Ovary (tissue), 7 donors: ENCODE measurements at regions not wholly inside any gene's neighbourhood (a gene's known extent, or its start where the extent isn't known, plus 50 kb on each side); places are given as distances from the start of the nearest gene placed in this dataset.

ENCODE experiments used
- DNase-seq, 5 donors: peaks; one replicate each; pipeline ENCODE4 v3.0.0-alpha.2; 2019 to 2020
- H3K27ac ChIP-seq, 2 donors: fragments of 200-600 bp; one replicate each; pipeline versions ENCODE4 v1.5.1 to v1.8.0; 2019 to 2022
- H3K27me3 ChIP-seq: fragments of 200-600 bp; one replicate; pipeline ENCODE4 v1.8.0; 2022
- H3K36me3 ChIP-seq: fragments of 200-600 bp; sonication (generic); one replicate; pipeline ENCODE4 v1.5.1; 2019
- H3K4me1 ChIP-seq: one replicate; pipeline ENCODE4 v1.8.1; 2013; ENCODE audit warnings: mild to moderate bottlenecking, moderate library complexity; ENCODE audit not compliant: insufficient read depth
- H3K4me3 ChIP-seq: fragments of 200-600 bp; sonication (generic); one replicate; pipeline ENCODE4 v1.5.1; 2017
- H3K9me3 ChIP-seq, 2 donors: fragments of 200-600 bp in 1 of 2; sonication (generic) in 1 of 2; one replicate each; pipeline versions ENCODE4 v1.5.1 to v1.8.1; 2013 to 2019; ENCODE audit warnings: mild to moderate bottlenecking in 1 of 2, moderate library complexity in 1 of 2
- CTCF ChIP-seq, 3 donors: fragments of 450-650 bp in 2 of 3; fragments of 200-600 bp in 1 of 3; IDR thresholded peaks; one replicate each; pipeline versions ENCODE4 v1.5.1 to v1.8.0; 2016 to 2022; ENCODE audit warnings: antibody characterized with exemption in 3 of 3, mild to moderate bottlenecking in 1 of 3
- EP300 ChIP-seq: sonication (generic); formaldehyde crosslinking; IDR thresholded peaks from one replicate; pipeline ENCODE4 v1.6.1; 2017; ENCODE audit warnings: antibody characterized with exemption
- POLR2A ChIP-seq: fragments of 450-650 bp; IDR thresholded peaks from one replicate; pipeline ENCODE4 v1.6.1; 2017; ENCODE audit warnings: antibody characterized with exemption, mild to moderate bottlenecking, moderate library complexity
- WGBS, 3 donors: extraction: QIAGEN DNeasy Blood & Tissue Kit in 1 of 3; methylation state at CpG; one replicate each; pipeline versions ENCODE4 v1.1.5 to v1.1.7; 2013 to 2017; 5-methylcytosine and 5-hydroxymethylcytosine counted together
- intact Hi-C, 4 donors: fragments of 100-400 bp; cut with DNase I; formaldehyde crosslinking; loops; one replicate each; pipeline versions ENCODE4 v1.11.0 to v1.15.1; 2022 to 2023
- donor health status: DM: no; HTN: no; CAD: no; lungs with moderate emphysema.
- donor health status: DM: no; HTN: no; CAD: no.
- donor health status: Bipolar disorder and iron deficiency.
- donor health status: DM: no; HTN: no; CAD: no.
- donor health status: DM: yes; HTN: yes; CAD: no.

GRCh38 chr9:12566404-12567090 lies 126.6 kb upstream of the TYRP1 start:
- H3K9me3 ChIP-seq = no peaks in the 10 kb centered on the region
- H3K27ac ChIP-seq = no peak overlapping the region
- TF ChIP-seq CTCF (IDR thresholded peaks at IDR 0.05) (no peak), EP300 (no peak), POLR2A (no peak)
- H3K4me3 ChIP-seq = no peak overlapping the region
- H3K4me1 ChIP-seq = no peaks in the 10 kb centered on the region
- H3K27me3 ChIP-seq = no peaks in the 10 kb centered on the region
- intact Hi-C loops = no loop called here
- WGBS, 3 donors = 90 to 93% (median 91%) methylated on average over 5 of the region's 5 CpGs
- no peaks in the 10 kb centered on the region for H3K36me3 ChIP-seq
- no peak for DNase-seq

GRCh38 chr9:12584656-12585522 lies 108.3 kb upstream of the TYRP1 start:
- no peak for DNase-seq
- no peaks in the 10 kb centered on the region for H3K4me1 ChIP-seq
- intact Hi-C loops = no loop called here
- H3K4me3 ChIP-seq = no peak overlapping the region
- WGBS, 3 donors = 88 to 91% (median 90%) methylated on average over 3 of the region's 3 CpGs
- H3K27ac ChIP-seq = no peak overlapping the region
- H3K9me3 ChIP-seq = no peaks in the 10 kb centered on the region
- no peaks in the 10 kb centered on the region for H3K27me3 ChIP-seq
- H3K36me3 ChIP-seq = no peaks in the 10 kb centered on the region
- TF ChIP-seq POLR2A = no peak
- no peak for TF ChIP-seq CTCF (IDR thresholded peaks at IDR 0.05)
- TF ChIP-seq EP300 = no peak

- Histone ChIP-seq H3K9me3 (no peaks in the 10 kb centered on the region), H3K36me3 (no peaks in the 10 kb centered on the region), H3K27ac (no peak overlapping the region), H3K4me1 (no peaks in the 10 kb centered on the region), H3K4me3 (no peak overlapping the region), H3K27me3 (no peaks in the 10 kb centered on the region)
- WGBS, 3 donors = 79 to 88% (median 86%) methylated on average over 3 of the region's 3 CpGs
- DNase-seq = no peak
- intact Hi-C loops = no loop called here
- no peak for TF ChIP-seq EP300
- TF ChIP-seq CTCF (IDR thresholded peaks at IDR 0.05) = no peak
- TF ChIP-seq POLR2A = no peak
Measured at GRCh38 chr9:12595400-12595799, 97.8 kb upstream of the TYRP1 start.

- intact Hi-C loops = no loop called here
- Histone ChIP-seq H3K4me1 (no peaks in the 10 kb centered on the region), H3K4me3 (no peak overlapping the region), H3K36me3 (no peaks in the 10 kb centered on the region), H3K9me3 (no peaks in the 10 kb centered on the region), H3K27me3 (no peaks in the 10 kb centered on the region), H3K27ac (no peak overlapping the region)
- 76 to 80% (median 76%) methylated on average over 2 of the region's 2 CpGs for WGBS, 3 donors
- TF ChIP-seq EP300 (no peak), POLR2A (no peak), CTCF (IDR thresholded peaks at IDR 0.05) (no peak)
- no peak for DNase-seq
Measured at GRCh38 chr9:12604164-12604821, 88.9 kb upstream of the TYRP1 start.
